ENCODE measurements at regions not wholly inside any gene's neighbourhood (a gene's known extent, or its start where the extent isn't known, plus 50 kb on each side); places are given as distances from the start of the nearest gene placed in this dataset.
"Not testable (repeated sequence)": the region's sequence is repeated elsewhere in the genome, so short reads cannot be mapped to it uniquely, and the experiment has no call there.

GRCh38 chr5:52255308-52255707 lies 532.4 kb upstream of the ITGA1 start:
- no peak for DNase-seq

DNA sequence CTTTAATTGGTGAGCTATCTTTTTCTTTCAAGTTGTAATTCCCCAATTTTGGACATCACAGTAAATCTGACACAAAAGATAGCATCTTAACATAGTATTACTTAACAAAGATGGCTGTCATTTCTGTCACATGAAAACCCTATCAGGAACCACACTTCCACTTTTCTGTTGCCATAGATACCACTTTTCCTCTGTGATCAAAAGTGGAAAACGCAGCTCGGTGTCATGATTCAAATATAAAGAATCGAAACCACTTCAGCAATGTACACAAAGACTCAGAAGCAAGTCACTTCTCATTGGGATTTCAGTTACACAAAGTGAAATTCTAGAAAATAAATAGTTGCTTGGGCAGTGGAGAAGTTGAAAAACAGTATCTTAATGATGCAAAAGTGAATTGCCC lies 524.9 kb upstream of the ITGA1 start:
- DNase-seq = peak; percentile 77

DNA sequence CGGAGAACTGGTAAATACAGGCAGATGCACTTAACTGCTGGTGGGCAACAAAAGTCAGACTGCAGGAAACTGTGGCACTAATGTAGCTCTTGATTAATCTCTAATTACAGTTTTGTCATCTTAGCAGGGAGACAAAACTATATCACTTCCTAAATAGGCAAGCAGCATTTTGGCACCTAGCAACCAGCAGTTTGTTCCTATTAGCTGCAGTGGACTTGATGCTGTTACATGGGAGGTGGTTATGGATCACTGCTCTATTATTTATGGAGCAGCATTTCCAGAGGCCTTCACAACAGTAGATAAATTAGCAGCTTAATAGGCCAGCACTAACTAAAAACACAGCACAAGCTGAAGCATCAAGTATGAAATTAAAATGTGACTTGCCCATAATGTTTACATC lies 518.3 kb upstream of the ITGA1 start:
- DNase-seq = peak; percentile 48

- peak; percentile 27 for DNase-seq
Measured at GRCh38 chr5:52269859-52270258, 517.9 kb upstream of the ITGA1 start.

DNA sequence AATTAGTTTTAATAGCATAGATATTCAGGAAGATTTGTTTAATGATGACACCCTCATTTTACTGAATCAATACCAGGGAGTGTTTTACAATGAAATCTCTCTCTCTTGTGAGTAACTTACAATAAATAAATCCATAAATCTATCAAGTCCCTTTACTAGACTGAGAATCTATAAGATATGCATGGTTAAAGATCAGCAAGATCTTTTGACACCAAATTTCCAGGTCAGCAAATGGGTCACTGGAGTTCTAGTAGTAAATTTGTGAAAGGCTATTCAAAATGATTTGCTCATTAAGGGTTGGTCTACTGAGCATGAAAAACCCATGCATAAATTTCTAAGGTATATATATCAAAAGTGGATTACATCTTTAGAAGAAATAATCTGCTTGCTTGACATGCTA lies 512.1 kb upstream of the ITGA1 start:
- DNase-seq = no peak

- no peak for DNase-seq
Measured at GRCh38 chr5:52277101-52277500, 510.6 kb upstream of the ITGA1 start.

DNA sequence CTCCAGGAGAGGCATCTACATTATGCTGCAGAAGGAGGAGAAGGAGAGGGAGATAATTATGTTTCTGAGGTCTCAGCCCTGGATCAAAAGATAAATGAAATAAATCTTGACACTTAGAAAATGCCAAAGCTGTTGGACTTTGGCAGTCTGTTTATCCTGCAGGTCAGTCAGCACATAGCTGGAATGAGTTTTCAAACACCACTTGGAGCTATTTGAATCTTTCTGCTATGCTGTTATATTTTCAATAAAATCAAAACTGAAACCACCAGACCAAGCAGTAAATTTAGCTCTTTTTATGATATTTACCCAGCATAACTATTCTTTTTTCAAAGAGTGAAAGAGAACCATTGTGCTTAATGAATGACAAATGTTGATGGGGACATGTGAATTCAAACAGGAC lies 505.1 kb upstream of the ITGA1 start:
- DNase-seq = no peak

DNA sequence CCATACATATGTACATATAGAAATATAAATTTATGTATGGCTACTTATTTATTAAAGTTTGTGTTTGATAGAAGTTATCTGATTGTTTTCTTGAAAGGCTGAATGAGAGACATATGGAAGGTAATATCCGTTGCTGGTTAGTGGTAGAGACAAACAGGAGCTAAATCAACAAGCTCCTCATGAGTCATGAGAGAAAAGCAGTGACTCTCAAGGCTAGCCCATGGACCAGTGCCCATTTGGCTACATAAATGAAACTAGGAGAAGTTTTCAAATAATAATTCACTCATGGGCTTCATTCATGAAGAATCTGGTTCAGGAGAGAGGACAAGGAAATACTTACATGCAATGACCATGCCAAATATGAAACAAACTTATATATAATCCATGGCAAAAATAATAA lies 504.5 kb upstream of the ITGA1 start:
- DNase-seq = no peak

GRCh38 chr5:52300703-52301372 lies 486.9 kb upstream of the ITGA1 start:
- no peak for DNase-seq

DNA sequence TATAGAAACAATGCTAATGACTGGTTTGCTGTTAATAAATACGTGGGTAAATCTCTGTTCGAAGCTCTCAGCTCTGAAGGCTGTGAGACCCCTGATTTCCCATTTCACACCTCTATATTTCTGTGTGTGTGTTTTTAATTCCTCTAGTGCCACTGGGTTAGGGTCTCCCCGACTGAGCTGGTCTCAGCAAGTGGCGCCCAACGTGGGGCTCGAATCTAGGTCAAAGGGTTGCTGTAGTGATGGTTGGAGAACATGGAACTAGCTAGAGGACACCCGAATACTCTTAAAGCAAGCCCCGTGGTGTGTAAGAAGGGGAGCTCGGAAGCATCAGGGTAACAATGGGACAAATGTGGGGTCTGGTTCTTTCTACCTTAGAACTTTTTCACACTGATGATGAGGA lies 482.9 kb upstream of the ITGA1 start:
- not testable (repeated sequence) for DNase-seq

DNA sequence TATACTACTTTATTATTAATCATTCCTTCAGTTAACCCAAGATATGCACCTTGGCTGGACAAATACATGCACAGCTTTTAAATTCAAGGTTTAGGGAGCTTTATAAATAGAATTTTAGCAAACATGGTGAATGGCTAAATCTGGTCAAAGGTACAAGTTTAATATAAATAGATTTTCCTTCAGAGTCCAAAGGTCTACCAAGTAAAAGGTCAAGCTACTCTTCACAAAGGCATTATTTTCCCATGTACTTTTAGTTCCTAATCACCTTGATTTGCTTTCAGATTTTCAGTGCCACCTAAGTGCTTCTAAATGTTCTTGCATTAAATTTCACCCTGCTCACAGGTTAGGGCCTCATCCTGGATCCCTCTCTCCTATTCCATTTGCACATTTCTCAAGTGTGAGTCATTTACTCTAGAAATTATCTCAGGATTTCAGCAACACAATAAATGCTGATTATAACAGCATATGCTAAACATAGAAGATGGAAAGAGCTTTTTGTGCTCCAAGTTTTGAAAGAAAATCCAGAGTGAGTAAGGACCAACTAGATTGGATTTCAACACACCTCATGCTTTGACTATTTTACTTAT lies 459.4 kb upstream of the ITGA1 start:
- no peak for DNase-seq

DNA sequence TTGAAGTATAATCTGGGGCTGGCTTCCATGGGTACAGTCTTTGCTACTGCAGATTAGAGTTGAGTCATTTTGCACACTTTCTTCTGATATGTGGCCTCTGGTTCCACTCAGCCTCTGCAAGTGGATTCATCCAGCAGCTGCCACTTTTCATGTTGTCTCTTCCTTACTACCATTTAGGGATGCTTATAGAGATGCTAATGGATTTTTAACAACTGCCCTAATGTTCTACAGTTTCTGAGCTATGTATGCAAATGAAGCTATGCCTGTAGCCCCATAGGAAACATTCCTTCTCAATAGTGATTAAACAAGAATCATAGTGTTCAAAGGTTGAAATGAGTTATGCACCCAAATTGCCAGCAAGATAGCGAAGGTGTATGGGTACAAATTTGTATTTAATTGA lies 456.0 kb upstream of the ITGA1 start:
- no peak for DNase-seq

- no peak for DNase-seq
Measured at GRCh38 chr5:52334367-52334766, 453.3 kb upstream of the ITGA1 start.

DNA sequence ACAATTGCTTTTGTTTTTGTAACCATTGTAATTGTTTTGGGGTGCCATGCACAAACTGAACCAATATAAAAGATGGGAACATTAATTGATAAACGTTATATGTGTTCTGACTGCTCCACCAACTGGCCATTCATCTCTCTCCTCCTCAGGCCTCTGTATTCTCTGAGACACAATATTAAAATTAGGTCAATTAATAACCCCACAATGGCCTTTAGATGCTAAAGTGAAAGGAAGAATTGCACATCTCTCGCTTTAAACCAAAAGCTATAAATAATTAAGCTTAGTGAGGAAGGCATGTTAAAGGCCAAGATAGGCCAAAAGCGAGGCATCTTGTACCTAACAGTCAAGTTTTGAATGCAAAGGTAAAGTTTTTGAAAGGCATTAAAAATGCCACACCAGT lies 448.4 kb upstream of the ITGA1 start:
- no peak for DNase-seq

GRCh38 chr5:52342361-52342760 lies 445.4 kb upstream of the ITGA1 start:
- peak; percentile 78 for DNase-seq

- DNase-seq = peak; percentile 60
Measured at GRCh38 chr5:52356311-52356918, 431.3 kb upstream of the ITGA1 start.

DNA sequence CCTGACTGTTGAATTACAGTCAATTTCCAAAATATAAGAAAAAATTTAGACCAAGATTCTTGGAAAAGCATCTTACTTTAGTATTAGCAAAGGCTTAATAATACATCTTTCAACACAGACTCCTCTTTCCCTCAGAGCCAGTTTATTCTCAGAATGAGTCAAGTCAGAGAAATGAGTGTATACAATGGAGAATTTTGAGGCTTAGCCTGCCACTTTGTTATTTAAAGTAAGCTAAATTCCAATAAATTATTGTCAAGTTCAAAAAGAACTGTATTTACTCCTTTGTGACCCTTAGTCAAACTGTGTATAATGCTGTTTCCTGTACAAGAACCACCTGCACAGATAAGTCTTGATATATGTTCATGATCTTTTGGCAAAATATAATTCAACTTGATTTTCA lies 428.5 kb upstream of the ITGA1 start:
- DNase-seq = no peak

DNA sequence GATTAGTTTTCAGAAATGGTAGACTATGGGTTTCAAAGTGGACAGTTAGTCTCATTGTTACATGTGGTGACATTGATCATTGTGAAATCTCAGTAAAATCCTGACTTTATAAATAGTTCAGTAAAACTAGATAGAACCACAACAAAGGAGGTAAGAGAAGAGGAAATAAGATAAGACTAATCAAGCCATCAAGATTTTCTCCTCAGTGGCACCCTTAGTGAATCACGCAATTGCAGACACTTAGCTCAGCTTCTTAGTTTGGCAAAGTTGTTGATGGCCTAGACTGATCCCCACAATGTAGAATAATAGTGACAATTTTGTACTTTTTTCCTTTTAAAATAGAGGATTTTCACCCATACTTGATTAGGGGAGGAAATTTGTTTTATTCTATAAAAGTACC lies 426.7 kb upstream of the ITGA1 start:
- no peak for DNase-seq

DNA sequence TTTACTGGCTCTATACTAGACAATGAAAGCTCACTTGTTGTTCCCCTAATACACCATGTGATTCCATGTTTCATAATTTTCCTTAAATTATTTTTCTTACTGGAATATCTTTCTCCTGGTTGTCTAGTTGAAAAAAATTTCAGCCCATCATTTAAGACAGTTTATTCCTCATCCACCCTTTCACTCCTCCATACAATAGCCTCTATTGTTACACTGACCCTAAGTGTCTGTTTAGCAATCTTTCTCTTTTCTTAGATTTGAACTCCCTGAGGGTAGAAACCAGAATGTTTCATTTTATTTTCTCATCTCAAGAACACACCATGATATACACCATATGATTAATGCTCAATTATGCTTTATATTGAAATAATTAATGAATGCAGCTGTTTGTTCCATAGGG lies 413.4 kb upstream of the ITGA1 start:
- no peak for DNase-seq

DNA sequence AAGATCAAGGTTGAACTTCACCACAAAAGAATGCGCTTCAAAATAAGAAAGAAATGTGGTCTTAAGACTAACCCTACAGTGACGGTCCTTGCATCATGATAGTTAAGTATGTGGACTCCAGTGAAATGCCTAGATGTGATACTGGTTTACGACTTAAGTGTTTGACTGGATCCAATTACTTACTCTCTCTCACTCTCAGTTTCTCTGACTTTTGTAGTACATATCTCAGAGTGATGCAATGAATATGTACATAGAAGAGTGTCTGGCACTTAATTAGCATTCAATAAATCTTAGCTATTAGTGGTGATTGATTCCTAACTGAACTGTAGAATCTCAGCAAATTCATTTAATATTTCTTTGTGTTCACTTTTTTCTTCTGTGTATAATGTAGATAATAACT lies 411.7 kb upstream of the ITGA1 start:
- DNase-seq = no peak

DNA sequence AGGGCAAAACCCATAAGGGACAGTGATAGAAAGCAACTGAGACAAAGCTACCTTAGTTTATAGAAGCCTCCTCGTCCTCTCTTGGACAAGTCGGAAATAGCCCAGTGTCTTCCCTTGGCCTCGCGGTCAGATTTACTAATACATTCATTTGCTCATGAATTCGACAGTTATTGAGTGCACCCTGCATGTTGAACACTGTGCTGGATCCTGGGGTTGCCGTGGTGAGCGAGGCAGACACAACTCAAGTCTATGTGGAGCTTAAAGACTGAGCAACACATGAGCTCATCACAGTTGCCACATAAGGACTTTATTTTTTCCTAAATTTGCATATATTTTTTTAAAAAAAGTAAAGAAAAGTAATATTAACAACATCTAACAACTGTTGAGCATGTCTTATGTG lies 411.1 kb upstream of the ITGA1 start:
- no peak for DNase-seq

- DNase-seq = no peak
Measured at GRCh38 chr5:52378237-52378636, 409.5 kb upstream of the ITGA1 start.

DNA sequence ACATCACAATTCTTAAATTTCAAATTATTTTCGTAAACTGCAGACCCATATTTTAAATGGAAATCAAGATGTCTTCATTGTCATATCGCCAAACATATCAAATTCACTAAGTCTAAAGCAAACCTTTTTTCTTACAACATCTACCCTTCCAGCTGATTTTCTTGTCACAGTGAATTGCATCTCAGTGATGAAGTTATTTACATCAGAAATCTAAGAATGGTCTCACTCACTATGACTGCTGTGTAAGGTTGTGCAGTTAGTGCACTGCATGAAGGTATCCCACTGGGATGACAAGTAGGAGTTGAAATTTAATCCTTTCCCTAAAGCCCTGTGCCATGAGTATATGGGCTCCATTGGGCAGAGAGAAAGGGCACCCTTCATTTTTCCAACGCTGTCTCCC lies 399.4 kb upstream of the ITGA1 start:
- no peak for DNase-seq

DNA sequence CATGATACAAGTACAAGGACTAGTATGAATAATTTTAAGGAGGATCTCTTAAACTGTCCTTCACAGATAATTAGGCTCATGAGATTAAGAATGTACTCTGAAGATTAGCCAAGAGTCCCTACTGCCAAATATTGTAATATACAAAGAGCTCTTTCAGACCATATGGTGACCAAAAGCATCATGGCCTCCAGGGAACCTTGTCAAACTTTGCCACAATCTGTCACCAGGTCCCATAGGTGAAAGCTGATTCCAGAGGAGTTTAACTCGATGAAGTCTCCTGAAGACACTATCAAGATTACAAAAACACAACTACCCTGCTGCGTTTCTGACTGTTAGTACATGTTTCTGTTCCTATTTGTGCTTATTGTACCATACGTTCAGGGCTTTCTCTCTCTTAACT lies 395.4 kb upstream of the ITGA1 start:
- no peak for DNase-seq

DNA sequence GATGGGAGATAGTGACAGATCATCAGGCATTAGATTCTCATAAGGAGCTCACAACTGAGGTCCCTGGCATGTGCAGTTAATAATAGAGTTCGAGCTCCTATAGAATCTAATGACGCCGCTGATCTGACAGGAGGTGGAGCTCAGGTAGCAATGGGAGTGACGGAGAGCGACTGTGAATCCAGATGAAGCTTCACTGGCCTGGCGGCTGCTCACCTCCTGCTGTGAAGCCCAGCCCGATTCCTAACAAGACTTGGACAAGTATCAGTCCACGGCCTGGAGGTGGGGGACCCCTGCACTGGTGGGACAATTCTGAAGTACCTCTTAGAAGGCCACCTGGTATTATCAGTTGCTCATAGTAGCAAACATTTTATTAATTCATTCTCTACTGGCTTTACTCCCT lies 377.9 kb upstream of the ITGA1 start:
- no peak for DNase-seq

Measured in DMS79 (cell line).